Cardiac fibroblast (primary cell): ENCODE measurements at regions not wholly inside any gene's neighbourhood (a gene's known extent, or its start where the extent isn't known, plus 50 kb on each side); places are given as distances from the start of the nearest gene placed in this dataset.

ENCODE experiments used
- DNase-seq, 2 donors: peaks; one replicate each; pipeline versions ENCODE4 v3.0.0 to v3.0.0-alpha.2; 2010; ENCODE audit warnings: low read depth in 2 of 2
- H3K4me3 ChIP-seq, 2 donors: replicated peaks in 1 of 2; 1 replicate in 1 of 2; 2 replicates in 1 of 2; pipeline ENCODE4 v1.5.1; 2011; ENCODE audit warnings: low read depth in 2 of 2, low read length in 2 of 2, mild to moderate bottlenecking in 2 of 2, moderate library complexity in 1 of 2
- CTCF ChIP-seq: IDR thresholded peaks from one replicate; pipeline ENCODE4 v1.5.1; 2011; ENCODE audit warnings: low read depth, mild to moderate bottlenecking, low read length, inconsistent platforms

- H3K4me3 ChIP-seq = no peak overlapping the region
- no peak for DNase-seq
- no peak for TF ChIP-seq CTCF
Observed at GRCh38 chr16:86763819-86764218, 185.5 kb downstream of the FOXL1 start.

- DNase-seq = no peak
- H3K4me3 ChIP-seq = no peak overlapping the region
- no peak for TF ChIP-seq CTCF
Observed at GRCh38 chr16:86764551-86764950, 186.2 kb downstream of the FOXL1 start.

- DNase-seq = no peak
- no peak for TF ChIP-seq CTCF
- no peak overlapping the region for H3K4me3 ChIP-seq
Observed at GRCh38 chr16:86765389-86766026, 187.2 kb downstream of the FOXL1 start.

GRCh38 chr16:86766700-86767099 lies 188.4 kb downstream of the FOXL1 start:
- H3K4me3 ChIP-seq = no peak overlapping the region
- no peak for DNase-seq
- no peak for TF ChIP-seq CTCF

- no peak overlapping the region for H3K4me3 ChIP-seq
- DNase-seq = no peak
- peak; percentile 4 for TF ChIP-seq CTCF
Observed at GRCh38 chr16:86768228-86768791, 190.0 kb downstream of the FOXL1 start.

GRCh38 chr16:86768999-86769398 lies 190.7 kb downstream of the FOXL1 start:
- H3K4me3 ChIP-seq = no peak overlapping the region
- peak in 1 of 2 donors; percentile 38 for DNase-seq
- TF ChIP-seq CTCF = no peak
